GM19395 (cell line): ENCODE measurements at regions not wholly inside any gene's neighbourhood (a gene's known extent, or its start where the extent isn't known, plus 50 kb on each side); places are given as distances from the start of the nearest gene placed in this dataset.
"Not testable (repeated sequence)": the region's sequence is repeated elsewhere in the genome, so short reads cannot be mapped to it uniquely, and the experiment has no call there.

Source experiments
- ATAC-seq: cut with Tn5 transposase; IDR thresholded peaks from one replicate; pipeline ENCODE4 v1.9.1; 2021; ENCODE audit warnings: mild to moderate bottlenecking, moderate library complexity; ENCODE audit not compliant: unreplicated experiment

- no peak for ATAC-seq
Measured at GRCh38 chr22:23501261-23501619, 78.8 kb downstream of the IGLL1 start.

GRCh38 chr22:23500508-23501260, 79.4 kb downstream of the IGLL1 start:
- ATAC-seq, result no peak

GRCh38 chr22:23499845-23500500, 80.1 kb downstream of the IGLL1 start:
- ATAC-seq, result no peak

GRCh38 chr22:23498811-23499798, 81.0 kb downstream of the IGLL1 start:
- ATAC-seq, result no peak

GRCh38 chr22:23497889-23498288, 82.2 kb downstream of the IGLL1 start:
- not testable (repeated sequence) for ATAC-seq

GRCh38 chr22:23497016-23497885, 82.8 kb downstream of the IGLL1 start:
- ATAC-seq, result no peak

GRCh38 chr22:23496445-23496833, 83.7 kb downstream of the IGLL1 start:
- no peak for ATAC-seq

- no peak for ATAC-seq
Measured at GRCh38 chr22:23495614-23496444, 84.3 kb downstream of the IGLL1 start.

- no peak for ATAC-seq
Measured at GRCh38 chr22:23494930-23495266, 85.2 kb downstream of the IGLL1 start.

GRCh38 chr22:23485490-23485889, 94.6 kb downstream of the IGLL1 start:
- no peak for ATAC-seq

GRCh38 chr22:23484651-23485050, 95.4 kb downstream of the IGLL1 start:
- no peak for ATAC-seq

- ATAC-seq, result no peak
Measured at GRCh38 chr22:23481369-23481768, 98.7 kb downstream of the IGLL1 start.

- ATAC-seq, result no peak
Measured at GRCh38 chr22:23478175-23478574, 101.9 kb downstream of the IGLL1 start.

GRCh38 chr22:23474531-23474930, 105.6 kb downstream of the IGLL1 start:
- ATAC-seq, result not testable (repeated sequence)

- ATAC-seq, result no peak
Measured at GRCh38 chr22:23473901-23474300, 106.2 kb downstream of the IGLL1 start.

- ATAC-seq, result not testable (repeated sequence)
Measured at GRCh38 chr22:23472376-23472775, 107.7 kb downstream of the IGLL1 start.

GRCh38 chr22:23471698-23472097, 108.4 kb downstream of the IGLL1 start:
- no peak for ATAC-seq

- no peak for ATAC-seq
Measured at GRCh38 chr22:23470811-23471389, 109.2 kb downstream of the IGLL1 start.

GRCh38 chr22:23467721-23468294, 112.3 kb downstream of the IGLL1 start:
- ATAC-seq, result no peak
